ENCODE measurements at regions not wholly inside any gene's neighbourhood (a gene's known extent, or its start where the extent isn't known, plus 50 kb on each side); places are given as distances from the start of the nearest gene placed in this dataset.

- TF ChIP-seq CTCF (IDR thresholded peaks at IDR 0.05), result no peak
- no peaks in the 10 kb centered on the region for H3K4me1 Mint-ChIP-seq
- H3K27me3 Mint-ChIP-seq (ENCODE audit: low read depth, poor library complexity), result no peaks in the 10 kb centered on the region
- no peak overlapping the region for H3K4me3 Mint-ChIP-seq
- H3K36me3 Mint-ChIP-seq (ENCODE audit: low read depth), result no peaks in the 10 kb centered on the region
- no peaks in the 10 kb centered on the region for H3K9me3 Mint-ChIP-seq
- no peak for DNase-seq
- H3K27ac Mint-ChIP-seq, result no peak overlapping the region
These were observed 67.1 kb upstream of the CARD18 start for GRCh38 chr11:105206633-105207032.

- Mint-ChIP-seq H3K27ac (no peak overlapping the region), H3K36me3 (ENCODE audit: low read depth) (no peaks in the 10 kb centered on the region), H3K4me3 (no peak overlapping the region), H3K4me1 (no peaks in the 10 kb centered on the region), H3K27me3 (ENCODE audit: low read depth, poor library complexity) (no peaks in the 10 kb centered on the region), H3K9me3 (no peaks in the 10 kb centered on the region)
- no peak for DNase-seq
- TF ChIP-seq CTCF (IDR thresholded peaks at IDR 0.05), result no peak
These were observed 65.1 kb upstream of the CARD18 start for GRCh38 chr11:105204636-105205035.

- Mint-ChIP-seq H3K4me3 (no peak overlapping the region), H3K36me3 (ENCODE audit: low read depth) (no peaks in the 10 kb centered on the region), H3K27ac (no peak overlapping the region), H3K27me3 (ENCODE audit: low read depth, poor library complexity) (no peaks in the 10 kb centered on the region), H3K9me3 (no peaks in the 10 kb centered on the region), H3K4me1 (no peaks in the 10 kb centered on the region)
- no peak for TF ChIP-seq CTCF (IDR thresholded peaks at IDR 0.05)
- DNase-seq, result no peak
These were observed 64.1 kb upstream of the CARD18 start for GRCh38 chr11:105203569-105204240.

- no peak overlapping the region for H3K4me3 Mint-ChIP-seq
- no peaks in the 10 kb centered on the region for H3K27me3 Mint-ChIP-seq (ENCODE audit: low read depth, poor library complexity)
- H3K36me3 Mint-ChIP-seq (ENCODE audit: low read depth), result no peaks in the 10 kb centered on the region
- H3K9me3 Mint-ChIP-seq, result no peaks in the 10 kb centered on the region
- no peaks in the 10 kb centered on the region for H3K4me1 Mint-ChIP-seq
- DNase-seq, result no peak
- no peak for TF ChIP-seq CTCF (IDR thresholded peaks at IDR 0.05)
- H3K27ac Mint-ChIP-seq, result no peak overlapping the region
These were observed 63.4 kb upstream of the CARD18 start for GRCh38 chr11:105202844-105203548.

- no peaks in the 10 kb centered on the region for H3K4me1 Mint-ChIP-seq
- H3K4me3 Mint-ChIP-seq, result no peak overlapping the region
- no peak for TF ChIP-seq CTCF (IDR thresholded peaks at IDR 0.05)
- H3K27ac Mint-ChIP-seq, result no peak overlapping the region
- DNase-seq, result no peak
- H3K27me3 Mint-ChIP-seq (ENCODE audit: low read depth, poor library complexity), result no peaks in the 10 kb centered on the region
- H3K9me3 Mint-ChIP-seq, result no peaks in the 10 kb centered on the region
- H3K36me3 Mint-ChIP-seq (ENCODE audit: low read depth), result no peaks in the 10 kb centered on the region
These were observed 62.9 kb upstream of the CARD18 start for GRCh38 chr11:105202422-105202821.

GRCh38 chr11:105201166-105201565 lies 61.6 kb upstream of the CARD18 start:
- Mint-ChIP-seq H3K36me3 (ENCODE audit: low read depth) (no peaks in the 10 kb centered on the region), H3K9me3 (no peaks in the 10 kb centered on the region), H3K4me3 (no peak overlapping the region), H3K4me1 (no peaks in the 10 kb centered on the region), H3K27ac (no peak overlapping the region), H3K27me3 (ENCODE audit: low read depth, poor library complexity) (no peaks in the 10 kb centered on the region)
- DNase-seq, result no peak
- TF ChIP-seq CTCF (IDR thresholded peaks at IDR 0.05), result no peak
